CD4-positive, alpha-beta T cell (primary cell): ENCODE measurements at regions not wholly inside any gene's neighbourhood (a gene's known extent, or its start where the extent isn't known, plus 50 kb on each side); places are given as distances from the start of the nearest gene placed in this dataset.

Experiments
- ATAC-seq: fragments of 200-7000 bp; cut with Tn5 transposase; one replicate; pipeline ENCODE4 v1.10.0; 2022; ENCODE audit warnings: mild to moderate bottlenecking; ENCODE audit not compliant: poor library complexity
- CTCF ChIA-PET: fragments of 350-600 bp; sonication (Branson Sonifier 250); formaldehyde crosslinking; loops from one replicate; lab custom pipeline; 2021; ENCODE audit warnings: antibody characterized with exemption, inconsistent platforms; lab: Charles Lee
- POLR2A ChIA-PET: fragments of 350-600 bp; sonication (Branson Sonifier 250); formaldehyde crosslinking; loops from one replicate; lab custom pipeline; 2021; ENCODE audit warnings: antibody characterized with exemption, inconsistent platforms; lab: Charles Lee
- DNase-seq, 14 experiments: peaks; one replicate each; pipeline ENCODE4 v3.0.0-alpha.2; 2013 to 2020; ENCODE audit warnings: mixed read lengths in 2 of 14
- H3K27ac ChIP-seq, 2 donors: one replicate each; pipeline versions ENCODE4 v1.5.1 to v1.7.0; 2013; ENCODE audit warnings: low read length in 2 of 2, low read depth in 1 of 2, mild to moderate bottlenecking in 1 of 2
- H3K27me3 ChIP-seq, 2 experiments: 1 replicate in 1 of 2; 2 replicates in 1 of 2; pipeline versions ENCODE4 v1.6.1 to v1.7.0; 2013; ENCODE audit warnings: low read length in 2 of 2, control low read depth in 1 of 2, mild to moderate bottlenecking in 1 of 2, moderate library complexity in 1 of 2; ENCODE audit not compliant: insufficient read depth in 2 of 2, control insufficient read depth in 1 of 2
- H3K36me3 ChIP-seq: one replicate; pipeline ENCODE4 v1.6.1; 2013; ENCODE audit warnings: low read length, control low read depth; ENCODE audit not compliant: insufficient read depth
- H3K4me1 ChIP-seq: one replicate; pipeline ENCODE4 v1.6.1; 2013; ENCODE audit warnings: low read length, control low read depth; ENCODE audit not compliant: insufficient read depth
- H3K4me3 ChIP-seq: one replicate; pipeline ENCODE4 v1.5.1; 2013; ENCODE audit warnings: mild to moderate bottlenecking, low read length, moderate library complexity
- H3K9me3 ChIP-seq, 2 experiments: 1 replicate in 1 of 2; 2 replicates in 1 of 2; pipeline versions ENCODE4 v1.6.1 to v1.7.0; 2013; ENCODE audit warnings: low read length in 2 of 2, mild to moderate bottlenecking in 2 of 2, control low read depth in 1 of 2, moderate library complexity in 1 of 2; ENCODE audit not compliant: control insufficient read depth in 1 of 2, insufficient read depth in 1 of 2
- H3K27ac Mint-ChIP-seq: one replicate; pipeline ENCODE4 v1.8.0; 2020; ENCODE audit warnings: mixed read lengths
- H3K27me3 Mint-ChIP-seq: one replicate; pipeline ENCODE4 v1.8.0; 2021; ENCODE audit warnings: mixed read lengths
- H3K36me3 Mint-ChIP-seq: one replicate; pipeline ENCODE4 v1.8.0; 2021; ENCODE audit warnings: low read depth, mixed read lengths
- H3K4me1 Mint-ChIP-seq: one replicate; pipeline ENCODE4 v1.8.0; 2021; ENCODE audit warnings: low read depth, mixed read lengths
- H3K4me3 Mint-ChIP-seq: one replicate; pipeline ENCODE4 v1.8.0; 2020; ENCODE audit warnings: mild to moderate bottlenecking, mixed read lengths
- H3K9me3 Mint-ChIP-seq: one replicate; pipeline ENCODE4 v1.8.0; 2020; ENCODE audit warnings: mixed read lengths
- intact Hi-C, 2 experiments: fragments of 100-400 bp; cut with DNase I in 1 of 2; cut with micrococcal nuclease in 1 of 2; formaldehyde crosslinking; loops; one replicate each; pipeline versions ENCODE4 v1.15.1 to v1.9.0; 2023 to 2025; cut with DNase I, micrococcal nuclease
- TF ChIP-seq, protein P1 (sequence below): fragments of 200-600 bp; IDR thresholded peaks from one replicate; pipeline ENCODE4 v1.8.0; 2022; ENCODE audit warnings: antibody characterized with exemption, mild to moderate bottlenecking

GRCh38 chr3:59319442-59319841, 269.6 kb upstream of the CFAP20DC start:
- Histone ChIP-seq H3K36me3 (no peaks in the 10 kb centered on the region), H3K9me3 (no peaks in the 10 kb centered on the region), H3K27ac (no peak overlapping the region), H3K4me1 (no peaks in the 10 kb centered on the region), H3K27me3 (no peaks in the 10 kb centered on the region), H3K4me3 (no peak overlapping the region)
- Mint-ChIP-seq H3K4me1 (peaks cover 6% of the 10 kb centered on the region), H3K27me3 (no peaks in the 10 kb centered on the region), H3K4me3 (no peak overlapping the region), H3K36me3 (no peaks in the 10 kb centered on the region), H3K27ac (no peak overlapping the region), H3K9me3 (no peaks in the 10 kb centered on the region)
- ChIA-PET CTCF (no interaction called here), POLR2A (no interaction called here)
- TF ChIP-seq, protein P1, sequence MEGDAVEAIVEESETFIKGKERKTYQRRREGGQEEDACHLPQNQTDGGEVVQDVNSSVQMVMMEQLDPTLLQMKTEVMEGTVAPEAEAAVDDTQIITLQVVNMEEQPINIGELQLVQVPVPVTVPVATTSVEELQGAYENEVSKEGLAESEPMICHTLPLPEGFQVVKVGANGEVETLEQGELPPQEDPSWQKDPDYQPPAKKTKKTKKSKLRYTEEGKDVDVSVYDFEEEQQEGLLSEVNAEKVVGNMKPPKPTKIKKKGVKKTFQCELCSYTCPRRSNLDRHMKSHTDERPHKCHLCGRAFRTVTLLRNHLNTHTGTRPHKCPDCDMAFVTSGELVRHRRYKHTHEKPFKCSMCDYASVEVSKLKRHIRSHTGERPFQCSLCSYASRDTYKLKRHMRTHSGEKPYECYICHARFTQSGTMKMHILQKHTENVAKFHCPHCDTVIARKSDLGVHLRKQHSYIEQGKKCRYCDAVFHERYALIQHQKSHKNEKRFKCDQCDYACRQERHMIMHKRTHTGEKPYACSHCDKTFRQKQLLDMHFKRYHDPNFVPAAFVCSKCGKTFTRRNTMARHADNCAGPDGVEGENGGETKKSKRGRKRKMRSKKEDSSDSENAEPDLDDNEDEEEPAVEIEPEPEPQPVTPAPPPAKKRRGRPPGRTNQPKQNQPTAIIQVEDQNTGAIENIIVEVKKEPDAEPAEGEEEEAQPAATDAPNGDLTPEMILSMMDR: no peak
- intact Hi-C loops: loop anchor here in 1 of 2 experiments (10.0 kb wide), 1 partner anchor 105 kb away; no protein-coding TSS in a partner anchor
- DNase-seq (no peak), ATAC-seq (no peak)

DNA sequence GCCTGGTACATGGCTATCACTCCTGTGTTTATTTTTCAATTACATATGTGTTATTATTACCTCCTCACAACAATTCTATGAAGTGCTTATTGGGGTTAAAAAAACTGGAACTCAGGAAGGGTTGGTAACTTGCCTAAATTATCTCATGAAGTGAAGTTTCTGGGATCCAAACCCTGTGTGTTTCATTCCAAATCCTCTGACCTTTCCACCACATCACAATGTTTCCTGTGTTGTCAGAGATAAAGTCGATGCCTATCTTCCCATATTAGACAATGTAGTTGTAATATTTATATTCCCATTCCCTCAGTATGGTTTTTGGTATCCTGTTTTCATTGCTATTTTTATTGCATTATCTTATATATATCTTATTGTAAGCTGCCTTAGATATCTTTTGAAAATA, 269.1 kb upstream of the CFAP20DC start:
- Mint-ChIP-seq H3K4me1 (peaks cover 11% of the 10 kb centered on the region), H3K4me3 (no peak overlapping the region), H3K9me3 (no peaks in the 10 kb centered on the region), H3K27me3 (no peaks in the 10 kb centered on the region), H3K27ac (no peak overlapping the region), H3K36me3 (no peaks in the 10 kb centered on the region)
- Histone ChIP-seq H3K27me3 (no peaks in the 10 kb centered on the region), H3K4me3 (no peak overlapping the region), H3K9me3 (no peaks in the 10 kb centered on the region), H3K4me1 (no peaks in the 10 kb centered on the region), H3K27ac (no peak overlapping the region), H3K36me3 (no peaks in the 10 kb centered on the region)
- CTCF ChIA-PET: no interaction called here
- intact Hi-C loops: loop anchor here in 1 of 2 experiments (10.0 kb wide), 1 partner anchor 106 kb away; no protein-coding TSS in a partner anchor
- POLR2A ChIA-PET: no interaction called here
- DNase-seq (no peak), ATAC-seq (no peak)
- TF ChIP-seq, protein P1: no peak

GRCh38 chr3:59317386-59317785, 267.6 kb upstream of the CFAP20DC start:
- ATAC-seq (no peak), DNase-seq (no peak)
- H3K4me3 ChIP-seq: no peak overlapping the region
- Mint-ChIP-seq H3K4me1 (peaks cover 11% of the 10 kb centered on the region), H3K36me3 (no peaks in the 10 kb centered on the region), H3K4me3 (no peak overlapping the region), H3K9me3 (no peaks in the 10 kb centered on the region), H3K27me3 (no peaks in the 10 kb centered on the region), H3K27ac (no peak overlapping the region)
- no peaks in the 10 kb centered on the region for H3K27me3 ChIP-seq
- H3K27ac ChIP-seq: no peak overlapping the region
- no peaks in the 10 kb centered on the region for H3K4me1 ChIP-seq
- no peaks in the 10 kb centered on the region for H3K36me3 ChIP-seq
- H3K9me3 ChIP-seq: no peaks in the 10 kb centered on the region
- POLR2A ChIA-PET: no interaction called here
- intact Hi-C loops: loop anchor here in 1 of 2 experiments (10.0 kb wide), 1 partner anchor 107 kb away; no protein-coding TSS in a partner anchor
- CTCF ChIA-PET: no interaction called here
- TF ChIP-seq, protein P1: no peak
